GM23248 (cell line): ENCODE measurements at regions not wholly inside any gene's neighbourhood (a gene's known extent, or its start where the extent isn't known, plus 50 kb on each side); places are given as distances from the start of the nearest gene placed in this dataset.

Experiments
- EZH2 ChIP-seq: fragments of 200-600 bp; sonication (generic); IDR thresholded peaks from 2 replicates; pipeline ENCODE4 v1.6.1; 2018; ENCODE audit warnings: antibody characterized with exemption, mild to moderate bottlenecking; ENCODE audit not compliant: insufficient read depth, poor library complexity, severe bottlenecking
- EZH2phosphoT487 ChIP-seq: fragments of 200-600 bp; sonication (generic); IDR thresholded peaks from 2 replicates; pipeline ENCODE4 v1.6.1; 2018; ENCODE audit warnings: antibody characterized with exemption, moderate library complexity, mild to moderate bottlenecking, low read depth; ENCODE audit not compliant: insufficient read depth

- TF ChIP-seq EZH2phosphoT487 (no peak), EZH2 (no peak)
Observed at GRCh38 chr12:74988156-74988555, 221.5 kb downstream of the KCNC2 start.
